Astrocyte (in vitro differentiated cells and primary cell): ENCODE measurements at regions not wholly inside any gene's neighbourhood (a gene's known extent, or its start where the extent isn't known, plus 50 kb on each side); places are given as distances from the start of the nearest gene placed in this dataset.

ENCODE experiments used
- DNase-seq: peaks from one replicate; pipeline ENCODE4 v3.0.0-alpha.2; 2010; ENCODE audit warnings: low read depth
- FAIRE-seq: peaks from 2 replicates; lab custom pipeline; 2011; peaks lifted over from hg19 to GRCh38; lab: Jason Lieb, UNC
- H2AFZ ChIP-seq: 2 replicates; pipeline ENCODE4 v1.6.0; 2012; ENCODE audit warnings: low read depth, low read length, inconsistent platforms
- H3K27ac ChIP-seq: 2 replicates; pipeline ENCODE4 v1.5.1; 2011; ENCODE audit warnings: low read depth, low read length, inconsistent platforms
- H3K27me3 ChIP-seq: 2 replicates; pipeline ENCODE4 v1.6.0; 2011; ENCODE audit warnings: low read length, inconsistent platforms; ENCODE audit not compliant: insufficient read depth
- H3K36me3 ChIP-seq: 2 replicates; pipeline ENCODE4 v1.5.1; 2011; ENCODE audit warnings: low read length, inconsistent platforms; ENCODE audit not compliant: insufficient read depth
- H3K4me1 ChIP-seq: 2 replicates; pipeline ENCODE4 v1.5.1; 2011; ENCODE audit warnings: low read length, inconsistent platforms; ENCODE audit not compliant: insufficient read depth
- H3K4me2 ChIP-seq: 2 replicates; pipeline ENCODE4 v1.6.0; 2012; ENCODE audit warnings: low read length, inconsistent platforms
- H3K4me3 ChIP-seq: 2 replicates; pipeline ENCODE4 v1.5.1; 2011; ENCODE audit warnings: low read depth, mild to moderate bottlenecking, low read length, inconsistent platforms; ENCODE audit not compliant: insufficient read depth
- H3K79me2 ChIP-seq: 2 replicates; pipeline ENCODE4 v1.6.0; 2012; ENCODE audit warnings: mild to moderate bottlenecking, low read length, inconsistent platforms; ENCODE audit not compliant: insufficient read depth
- H3K9ac ChIP-seq: 2 replicates; pipeline ENCODE4 v1.6.0; 2012; ENCODE audit warnings: mild to moderate bottlenecking, low read length, inconsistent platforms
- H3K9me3 ChIP-seq: 2 replicates; pipeline ENCODE4 v1.5.1; 2012; ENCODE audit warnings: low read depth, mild to moderate bottlenecking, low read length, inconsistent platforms; ENCODE audit not compliant: insufficient read depth
- H4K20me1 ChIP-seq: 2 replicates; pipeline ENCODE4 v1.6.0; 2012; ENCODE audit warnings: low read length, inconsistent platforms; ENCODE audit not compliant: insufficient read depth
- H3K27ac Mint-ChIP-seq: one replicate; pipeline ENCODE4 v1.8.0; 2021; ENCODE audit warnings: mild to moderate bottlenecking, mixed read lengths; ENCODE audit not compliant: unreplicated experiment
- H3K27me3 Mint-ChIP-seq: one replicate; pipeline ENCODE4 v1.8.0; 2021; ENCODE audit warnings: low read depth, mixed read lengths; ENCODE audit not compliant: unreplicated experiment
- H3K36me3 Mint-ChIP-seq: one replicate; pipeline ENCODE4 v1.8.0; 2021; ENCODE audit warnings: low read depth, mixed read lengths; ENCODE audit not compliant: unreplicated experiment
- H3K4me1 Mint-ChIP-seq: one replicate; pipeline ENCODE4 v1.8.0; 2021; ENCODE audit warnings: low read depth, mixed read lengths; ENCODE audit not compliant: unreplicated experiment
- H3K4me3 Mint-ChIP-seq: one replicate; pipeline ENCODE4 v1.8.0; 2021; ENCODE audit warnings: mild to moderate bottlenecking, moderate library complexity, mixed read lengths; ENCODE audit not compliant: unreplicated experiment
- H3K9me3 Mint-ChIP-seq: one replicate; pipeline ENCODE4 v1.8.0; 2021; ENCODE audit warnings: mild to moderate bottlenecking, mixed read lengths; ENCODE audit not compliant: unreplicated experiment
- EZH2 ChIP-seq: IDR thresholded peaks from 2 replicates; pipeline ENCODE4 v1.6.1; 2012; ENCODE audit warnings: mild to moderate bottlenecking, low read length, inconsistent platforms; ENCODE audit not compliant: insufficient read depth
- TF ChIP-seq, protein P1 (sequence below): IDR thresholded peaks from 2 replicates; pipeline ENCODE4 v1.5.1; 2011; ENCODE audit warnings: low read depth, mild to moderate bottlenecking, inconsistent platforms, low read length, moderate library complexity; ENCODE audit not compliant: insufficient read depth

GRCh38 chr12:125690841-125691240 is 625.6 kb downstream of the AACS start:
- no peaks in the 10 kb centered on the region for H3K4me1 Mint-ChIP-seq
- no peak overlapping the region for H3K4me3 Mint-ChIP-seq
- no peaks in the 10 kb centered on the region for H3K79me2 ChIP-seq
- no peak overlapping the region for H3K27ac ChIP-seq
- no peak overlapping the region for H3K27ac Mint-ChIP-seq
- H4K20me1 ChIP-seq, result no peaks in the 10 kb centered on the region
- H3K9me3 ChIP-seq, result peaks cover 8% of the 10 kb centered on the region
- TF ChIP-seq, protein P1, sequence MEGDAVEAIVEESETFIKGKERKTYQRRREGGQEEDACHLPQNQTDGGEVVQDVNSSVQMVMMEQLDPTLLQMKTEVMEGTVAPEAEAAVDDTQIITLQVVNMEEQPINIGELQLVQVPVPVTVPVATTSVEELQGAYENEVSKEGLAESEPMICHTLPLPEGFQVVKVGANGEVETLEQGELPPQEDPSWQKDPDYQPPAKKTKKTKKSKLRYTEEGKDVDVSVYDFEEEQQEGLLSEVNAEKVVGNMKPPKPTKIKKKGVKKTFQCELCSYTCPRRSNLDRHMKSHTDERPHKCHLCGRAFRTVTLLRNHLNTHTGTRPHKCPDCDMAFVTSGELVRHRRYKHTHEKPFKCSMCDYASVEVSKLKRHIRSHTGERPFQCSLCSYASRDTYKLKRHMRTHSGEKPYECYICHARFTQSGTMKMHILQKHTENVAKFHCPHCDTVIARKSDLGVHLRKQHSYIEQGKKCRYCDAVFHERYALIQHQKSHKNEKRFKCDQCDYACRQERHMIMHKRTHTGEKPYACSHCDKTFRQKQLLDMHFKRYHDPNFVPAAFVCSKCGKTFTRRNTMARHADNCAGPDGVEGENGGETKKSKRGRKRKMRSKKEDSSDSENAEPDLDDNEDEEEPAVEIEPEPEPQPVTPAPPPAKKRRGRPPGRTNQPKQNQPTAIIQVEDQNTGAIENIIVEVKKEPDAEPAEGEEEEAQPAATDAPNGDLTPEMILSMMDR, result no peak
- no peak for TF ChIP-seq EZH2
- no peak for DNase-seq
- H3K9me3 Mint-ChIP-seq, result peaks cover 6% of the 10 kb centered on the region
- H2AFZ ChIP-seq, result no peak overlapping the region
- peaks cover 20% of the 10 kb centered on the region for H3K27me3 Mint-ChIP-seq
- no peak overlapping the region for H3K4me2 ChIP-seq
- H3K4me1 ChIP-seq, result no peaks in the 10 kb centered on the region
- H3K9ac ChIP-seq, result no peak overlapping the region
- H3K27me3 ChIP-seq, result no peaks in the 10 kb centered on the region
- no peak overlapping the region for H3K4me3 ChIP-seq
- H3K36me3 Mint-ChIP-seq, result no peaks in the 10 kb centered on the region
- no peaks in the 10 kb centered on the region for H3K36me3 ChIP-seq
- FAIRE-seq, result no peak

- peaks cover 2% of the 10 kb centered on the region for H3K9me3 Mint-ChIP-seq
These were observed 630.8 kb downstream of the AACS start for GRCh38 chr12:125696054-125696453.

GRCh38 chr12:125704803-125705202 is 639.6 kb downstream of the AACS start:
- Mint-ChIP-seq H3K4me3 (no peak overlapping the region), H3K9me3 (peaks cover 11% of the 10 kb centered on the region), H3K4me1 (no peaks in the 10 kb centered on the region), H3K27me3 (no peaks in the 10 kb centered on the region), H3K36me3 (no peaks in the 10 kb centered on the region), H3K27ac (no peak overlapping the region)
- H3K4me1 ChIP-seq, result no peaks in the 10 kb centered on the region
- no peak overlapping the region for H3K9ac ChIP-seq
- FAIRE-seq (no peak), DNase-seq (no peak)
- no peaks in the 10 kb centered on the region for H3K27me3 ChIP-seq
- H3K79me2 ChIP-seq, result no peaks in the 10 kb centered on the region
- no peak overlapping the region for H3K4me3 ChIP-seq
- H3K27ac ChIP-seq, result no peak overlapping the region
- no peaks in the 10 kb centered on the region for H3K36me3 ChIP-seq
- no peak overlapping the region for H3K4me2 ChIP-seq
- H4K20me1 ChIP-seq, result no peaks in the 10 kb centered on the region
- H2AFZ ChIP-seq, result no peak overlapping the region
- TF ChIP-seq, protein P1, result no peak
- no peak for TF ChIP-seq EZH2
- peaks cover 4% of the 10 kb centered on the region for H3K9me3 ChIP-seq

More at GRCh38 chr12:125696054-125696453, 630.8 kb downstream of the AACS start:
- DNase-seq, result no peak
- no peak for FAIRE-seq
- H3K4me3 ChIP-seq, result no peak overlapping the region
- no peak overlapping the region for H3K9ac ChIP-seq
- no peaks in the 10 kb centered on the region for H3K4me1 ChIP-seq
- H3K36me3 Mint-ChIP-seq, result no peaks in the 10 kb centered on the region
- H3K9me3 ChIP-seq, result peaks cover 5% of the 10 kb centered on the region
- no peak overlapping the region for H3K4me3 Mint-ChIP-seq
- H3K27me3 ChIP-seq, result no peaks in the 10 kb centered on the region
- H2AFZ ChIP-seq, result no peak overlapping the region
- no peaks in the 10 kb centered on the region for H3K36me3 ChIP-seq
- no peaks in the 10 kb centered on the region for H4K20me1 ChIP-seq
- no peaks in the 10 kb centered on the region for H3K4me1 Mint-ChIP-seq
- no peak overlapping the region for H3K27ac ChIP-seq
- no peak overlapping the region for H3K4me2 ChIP-seq
- peaks cover 8% of the 10 kb centered on the region for H3K27me3 Mint-ChIP-seq
- no peak overlapping the region for H3K27ac Mint-ChIP-seq
- no peaks in the 10 kb centered on the region for H3K79me2 ChIP-seq
- no peak for TF ChIP-seq EZH2
- TF ChIP-seq, protein P1, result no peak
